Duodenal mucosa (tissue), 2 donors: ENCODE measurements at regions not wholly inside any gene's neighbourhood (a gene's known extent, or its start where the extent isn't known, plus 50 kb on each side); places are given as distances from the start of the nearest gene placed in this dataset.
"Not testable (repeated sequence)": the region's sequence is repeated elsewhere in the genome, so short reads cannot be mapped to it uniquely, and the experiment has no call there.

Experiments used
- H3K27ac ChIP-seq: one replicate; pipeline ENCODE4 v1.7.0; 2013; ENCODE audit warnings: low read depth, low read length
- H3K27me3 ChIP-seq, 2 donors: one replicate each; pipeline ENCODE4 v1.7.0; 2013; ENCODE audit warnings: low read length in 2 of 2, control low read depth in 1 of 2; ENCODE audit not compliant: insufficient read depth in 2 of 2, control insufficient read depth in 1 of 2
- H3K36me3 ChIP-seq, 2 donors: one replicate each; pipeline ENCODE4 v1.7.0; 2013; ENCODE audit warnings: low read length in 2 of 2, control low read depth in 1 of 2; ENCODE audit not compliant: insufficient read depth in 2 of 2, control insufficient read depth in 1 of 2
- H3K4me1 ChIP-seq, 2 donors: one replicate each; pipeline ENCODE4 v1.7.0; 2013; ENCODE audit warnings: low read length in 2 of 2, control low read depth in 1 of 2; ENCODE audit not compliant: insufficient read depth in 2 of 2, control insufficient read depth in 1 of 2
- H3K4me3 ChIP-seq, 2 donors: one replicate each; pipeline ENCODE4 v1.7.0; 2013; ENCODE audit warnings: low read length in 2 of 2, low read depth in 1 of 2
- H3K9ac ChIP-seq, 2 donors: one replicate each; pipeline ENCODE4 v1.7.0; 2013; ENCODE audit warnings: low read length in 2 of 2, low read depth in 1 of 2
- H3K9me3 ChIP-seq, 2 donors: one replicate each; pipeline ENCODE4 v1.7.0; 2013; ENCODE audit warnings: low read length in 2 of 2, control low read depth in 1 of 2; ENCODE audit not compliant: control insufficient read depth in 1 of 2

GRCh38 chr9:106038266-106039001, 344.1 kb downstream of the TMEM38B start:
- Histone ChIP-seq H3K36me3 (no peaks in the 10 kb centered on the region), H3K4me3 (no peak overlapping the region), H3K4me1 (no peaks in the 10 kb centered on the region), H3K9me3 (no peaks in the 10 kb centered on the region), H3K9ac (no peak overlapping the region), H3K27me3 (no peaks in the 10 kb centered on the region), H3K27ac (no peak overlapping the region)

- Histone ChIP-seq H3K9ac (no peak overlapping the region), H3K27ac (no peak overlapping the region), H3K4me3 (no peak overlapping the region), H3K27me3 (no peaks in the 10 kb centered on the region), H3K9me3 (no peaks in the 10 kb centered on the region), H3K4me1 (no peaks in the 10 kb centered on the region), H3K36me3 (no peaks in the 10 kb centered on the region)
These were observed 345.0 kb downstream of the TMEM38B start for GRCh38 chr9:106039151-106039935.

GRCh38 chr9:106041920-106042319, 347.6 kb downstream of the TMEM38B start:
- not testable (repeated sequence) for H3K4me1 ChIP-seq, H3K27me3 ChIP-seq, H3K36me3 ChIP-seq, H3K9ac ChIP-seq, H3K4me3 ChIP-seq, H3K27ac ChIP-seq, H3K9me3 ChIP-seq

GRCh38 chr9:106051545-106051944, 357.2 kb downstream of the TMEM38B start:
- Histone ChIP-seq H3K27me3 (no peaks in the 10 kb centered on the region), H3K27ac (no peak overlapping the region), H3K4me1 (no peaks in the 10 kb centered on the region), H3K4me3 (no peak overlapping the region), H3K9ac (no peak overlapping the region), H3K36me3 (no peaks in the 10 kb centered on the region), H3K9me3 (no peaks in the 10 kb centered on the region)

- Histone ChIP-seq H3K4me1 (no peaks in the 10 kb centered on the region), H3K36me3 (no peaks in the 10 kb centered on the region), H3K9ac (no peak overlapping the region), H3K4me3 (no peak overlapping the region), H3K9me3 (no peaks in the 10 kb centered on the region), H3K27ac (no peak overlapping the region), H3K27me3 (no peaks in the 10 kb centered on the region)
These were observed 357.8 kb downstream of the TMEM38B start for GRCh38 chr9:106052166-106052565.

- no peak overlapping the region for H3K27ac ChIP-seq
- H3K9ac ChIP-seq = no peak overlapping the region
- no peaks in the 10 kb centered on the region for H3K4me1 ChIP-seq
- H3K36me3 ChIP-seq = no peaks in the 10 kb centered on the region
- H3K9me3 ChIP-seq = no peaks in the 10 kb centered on the region
- H3K27me3 ChIP-seq = no peaks in the 10 kb centered on the region
- H3K4me3 ChIP-seq = no peak overlapping the region
These were observed 358.4 kb downstream of the TMEM38B start for GRCh38 chr9:106052735-106053134.

GRCh38 chr9:106056328-106056727, 362.0 kb downstream of the TMEM38B start:
- H3K27me3 ChIP-seq = no peaks in the 10 kb centered on the region
- H3K9ac ChIP-seq = no peak overlapping the region
- no peaks in the 10 kb centered on the region for H3K9me3 ChIP-seq
- no peak overlapping the region for H3K4me3 ChIP-seq
- no peak overlapping the region for H3K27ac ChIP-seq
- no peaks in the 10 kb centered on the region for H3K36me3 ChIP-seq
- no peaks in the 10 kb centered on the region for H3K4me1 ChIP-seq

- H3K27me3 ChIP-seq = no peaks in the 10 kb centered on the region
- no peaks in the 10 kb centered on the region for H3K9me3 ChIP-seq
- no peak overlapping the region for H3K4me3 ChIP-seq
- H3K9ac ChIP-seq = no peak overlapping the region
- no peak overlapping the region for H3K27ac ChIP-seq
- H3K4me1 ChIP-seq = no peaks in the 10 kb centered on the region
- H3K36me3 ChIP-seq = no peaks in the 10 kb centered on the region
These were observed 364.1 kb downstream of the TMEM38B start for GRCh38 chr9:106058460-106058859.

- H3K4me3 ChIP-seq = no peak overlapping the region
- no peak overlapping the region for H3K9ac ChIP-seq
- H3K4me1 ChIP-seq = no peaks in the 10 kb centered on the region
- H3K9me3 ChIP-seq = no peaks in the 10 kb centered on the region
- no peaks in the 10 kb centered on the region for H3K27me3 ChIP-seq
- no peaks in the 10 kb centered on the region for H3K36me3 ChIP-seq
- no peak overlapping the region for H3K27ac ChIP-seq
These were observed 365.5 kb downstream of the TMEM38B start for GRCh38 chr9:106059886-106060285.

GRCh38 chr9:106060885-106061284, 366.5 kb downstream of the TMEM38B start:
- H3K36me3 ChIP-seq = no peaks in the 10 kb centered on the region
- H3K9ac ChIP-seq = no peak overlapping the region
- H3K9me3 ChIP-seq = no peaks in the 10 kb centered on the region
- H3K27me3 ChIP-seq = no peaks in the 10 kb centered on the region
- no peak overlapping the region for H3K27ac ChIP-seq
- no peak overlapping the region for H3K4me3 ChIP-seq
- no peaks in the 10 kb centered on the region for H3K4me1 ChIP-seq
